Stimulated activated naive CD4-positive, alpha-beta T cell (primary cell): ENCODE measurements at regions not wholly inside any gene's neighbourhood (a gene's known extent, or its start where the extent isn't known, plus 50 kb on each side); places are given as distances from the start of the nearest gene placed in this dataset.

Source experiments
- DNase-seq, 6 experiments: peaks; one replicate each; lab custom pipeline; 2025; lab: John Stamatoyannopoulos, UW

DNA sequence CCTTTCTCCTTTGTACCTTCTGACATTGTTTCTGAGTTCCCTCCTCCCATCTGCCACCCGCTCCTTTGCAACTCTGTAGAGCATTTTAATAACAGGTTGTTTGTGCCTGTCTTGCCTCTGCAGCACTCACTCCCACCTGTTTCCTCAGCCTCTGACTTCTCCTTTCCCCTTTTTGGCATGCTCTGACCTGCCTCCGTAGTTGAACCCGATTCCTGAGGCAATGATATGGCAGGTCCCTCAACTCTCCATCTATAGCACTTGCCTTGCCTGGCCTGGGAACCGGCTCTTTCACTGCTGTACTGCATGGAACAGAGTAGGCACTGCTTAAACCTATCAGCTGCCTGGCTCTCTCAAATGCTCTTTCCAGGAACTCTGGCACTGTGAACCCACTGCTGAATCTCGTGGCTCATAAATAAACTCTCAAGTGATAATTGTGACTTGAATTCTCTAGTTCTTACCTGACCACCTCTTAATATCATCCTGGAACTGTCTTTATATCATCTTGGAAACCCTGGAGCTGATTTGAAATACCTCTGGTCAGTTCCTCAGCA lies 50.3 kb downstream of the UTRN start:
- DNase-seq, result peak in 1 of 6 experiments; percentile 22

DNA sequence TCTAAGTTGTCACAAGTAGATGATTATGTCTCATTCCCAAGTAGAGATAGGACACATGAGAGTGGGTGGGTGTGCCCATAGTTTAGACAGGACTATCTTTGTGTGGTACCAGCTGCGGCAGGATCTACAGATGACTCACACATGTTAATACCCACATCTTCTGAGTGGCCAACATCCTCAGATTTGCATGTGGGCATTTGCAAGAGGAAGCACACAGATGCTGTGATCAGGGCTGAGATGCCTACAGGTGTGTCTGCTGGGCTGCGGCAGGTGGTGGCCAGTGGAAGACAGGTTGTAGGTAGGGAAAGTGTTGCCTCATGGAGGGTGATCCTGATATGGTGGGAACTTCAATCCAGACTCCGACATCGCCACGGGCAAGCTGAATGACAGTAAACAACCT lies 50.8 kb downstream of the UTRN start:
- peak in 1 of 6 experiments; percentile 21 for DNase-seq

DNA sequence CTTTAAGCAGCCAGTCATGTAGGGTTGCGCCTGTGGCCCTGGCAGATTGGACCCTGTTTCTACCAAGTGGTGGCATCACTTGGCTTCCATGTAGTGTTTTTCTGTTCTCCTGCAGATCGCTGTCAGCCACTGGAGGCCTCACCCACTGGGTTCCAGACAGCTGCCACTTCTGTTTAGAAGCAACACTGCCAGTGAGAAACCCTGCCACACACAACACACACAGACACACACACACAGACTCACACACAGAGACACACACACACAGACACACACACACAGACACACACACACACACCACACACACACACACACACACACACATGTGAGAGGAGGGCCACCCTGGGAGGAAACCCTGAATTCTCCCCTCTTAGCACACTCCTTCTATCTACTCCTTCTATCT lies 51.8 kb downstream of the UTRN start:
- peak in 1 of 6 experiments; percentile 5 for DNase-seq

DNA sequence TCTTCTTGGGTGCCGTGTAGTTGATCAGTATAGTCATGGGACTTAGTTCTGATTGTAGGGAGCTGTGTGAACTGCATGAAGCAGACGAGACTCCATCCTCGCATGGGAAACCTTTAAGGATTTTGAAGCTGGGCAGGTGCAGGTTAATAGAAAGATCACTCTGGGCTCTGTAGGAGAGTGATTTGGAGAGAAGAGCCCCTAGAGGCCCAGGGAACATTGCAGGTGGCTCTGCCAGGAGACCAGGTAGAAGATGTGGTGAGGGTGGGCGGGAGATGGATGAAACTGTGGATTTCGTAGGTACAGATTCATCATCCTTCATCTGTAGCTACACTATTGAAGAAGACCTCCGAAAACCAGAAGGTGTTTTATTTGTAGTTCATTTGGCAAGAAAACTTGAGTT lies 53.3 kb downstream of the UTRN start:
- no peak for DNase-seq

DNA sequence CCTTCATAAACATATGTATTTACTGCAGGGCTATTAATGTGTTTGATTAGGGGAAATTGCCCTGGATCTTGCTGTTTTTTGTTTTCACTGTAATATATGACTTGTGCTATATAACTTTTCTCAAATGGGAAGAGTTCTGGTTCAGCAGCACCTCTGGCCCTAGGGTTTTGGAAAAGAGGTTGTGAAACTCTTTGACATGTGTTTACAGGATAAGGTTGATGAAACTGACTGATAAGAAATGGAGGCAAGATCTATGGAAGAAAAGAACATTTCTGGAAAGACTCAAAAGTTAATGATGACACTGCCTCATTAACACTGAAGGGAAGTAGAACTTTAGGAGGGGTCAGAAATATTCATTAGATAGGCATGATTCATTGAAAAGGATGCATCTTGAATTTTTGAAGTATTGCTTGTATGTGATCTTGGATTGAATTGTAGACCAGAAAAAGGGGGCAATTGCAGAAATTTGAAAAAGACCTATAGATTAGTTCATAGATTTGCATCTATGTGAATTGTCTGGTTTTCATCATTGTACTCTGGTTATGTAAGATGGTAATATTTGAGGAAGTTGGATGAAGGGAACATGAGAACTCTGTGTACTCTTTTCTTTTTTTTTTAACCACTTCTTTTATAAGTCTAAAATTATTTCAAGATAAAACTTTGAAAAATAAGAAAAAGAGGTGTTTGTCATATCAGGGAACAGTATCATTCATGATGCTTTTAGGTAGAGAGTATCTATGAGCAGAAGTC lies 54.0 kb downstream of the UTRN start:
- no peak for DNase-seq

DNA sequence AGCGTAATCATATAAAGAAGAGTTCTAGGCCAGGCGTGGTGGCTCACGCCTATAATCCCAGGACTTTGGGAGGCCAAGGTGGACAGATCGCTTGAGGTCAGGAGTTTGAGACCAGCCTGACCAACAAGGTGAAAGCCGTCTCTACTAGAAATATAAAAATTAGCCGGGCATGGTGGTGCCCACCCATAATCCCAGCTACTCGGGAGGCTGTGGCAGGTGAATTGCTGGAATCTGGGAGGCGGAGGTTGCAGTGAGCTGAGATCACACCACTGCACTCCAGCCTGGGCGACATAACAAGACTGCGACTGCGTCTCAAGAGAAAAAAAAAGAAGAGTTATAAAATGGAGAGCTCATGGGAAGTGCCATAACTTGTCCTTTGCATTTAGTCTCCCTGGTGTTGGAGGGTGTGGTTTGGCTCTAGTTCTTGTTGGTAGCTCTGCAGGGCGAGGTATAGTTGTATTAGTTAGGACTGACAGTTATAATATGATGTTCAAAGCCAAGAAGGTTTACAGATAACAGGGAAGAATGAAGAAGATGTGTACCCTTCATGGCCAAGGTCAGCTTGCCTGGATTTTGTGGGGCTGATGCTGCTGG lies 54.8 kb downstream of the UTRN start:
- no peak for DNase-seq

DNA sequence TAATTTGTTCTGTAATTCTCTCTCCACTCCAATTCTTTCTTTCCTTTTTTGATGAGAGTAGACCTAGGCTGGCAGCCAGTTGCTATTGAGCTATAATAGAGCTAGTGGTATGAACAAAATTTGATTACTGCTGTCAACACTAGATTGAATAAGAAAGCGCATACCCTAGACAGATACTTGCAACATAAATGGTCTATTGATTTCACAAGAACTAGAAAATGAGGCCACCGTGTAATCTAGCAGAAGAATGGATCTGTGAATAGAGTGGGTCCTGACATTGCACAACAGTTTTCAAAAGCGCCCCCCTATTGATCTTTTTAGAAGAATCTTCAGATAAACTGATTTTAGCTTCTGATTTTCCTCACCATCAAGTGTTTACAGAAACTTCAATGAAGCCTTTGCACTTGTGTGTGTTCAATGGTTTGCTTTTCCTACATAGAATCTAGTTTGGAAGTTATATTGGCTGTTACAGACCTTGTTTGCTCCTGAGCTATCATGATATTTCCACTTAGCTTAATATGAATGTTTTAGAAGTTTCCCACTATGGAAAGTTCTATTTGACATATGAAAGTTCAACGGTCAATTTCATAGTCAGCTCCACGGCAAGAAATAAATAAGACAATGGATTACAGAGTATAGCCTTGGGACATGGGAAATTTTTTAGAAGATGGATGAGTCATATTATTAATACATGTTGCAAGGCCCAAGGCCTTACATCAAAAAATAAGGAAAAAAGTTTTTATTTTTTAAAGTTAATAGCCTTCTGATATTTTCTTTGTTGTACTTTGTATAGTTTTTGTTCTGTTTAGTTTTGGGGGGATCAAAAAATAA lies 55.6 kb downstream of the UTRN start:
- no peak for DNase-seq

DNA sequence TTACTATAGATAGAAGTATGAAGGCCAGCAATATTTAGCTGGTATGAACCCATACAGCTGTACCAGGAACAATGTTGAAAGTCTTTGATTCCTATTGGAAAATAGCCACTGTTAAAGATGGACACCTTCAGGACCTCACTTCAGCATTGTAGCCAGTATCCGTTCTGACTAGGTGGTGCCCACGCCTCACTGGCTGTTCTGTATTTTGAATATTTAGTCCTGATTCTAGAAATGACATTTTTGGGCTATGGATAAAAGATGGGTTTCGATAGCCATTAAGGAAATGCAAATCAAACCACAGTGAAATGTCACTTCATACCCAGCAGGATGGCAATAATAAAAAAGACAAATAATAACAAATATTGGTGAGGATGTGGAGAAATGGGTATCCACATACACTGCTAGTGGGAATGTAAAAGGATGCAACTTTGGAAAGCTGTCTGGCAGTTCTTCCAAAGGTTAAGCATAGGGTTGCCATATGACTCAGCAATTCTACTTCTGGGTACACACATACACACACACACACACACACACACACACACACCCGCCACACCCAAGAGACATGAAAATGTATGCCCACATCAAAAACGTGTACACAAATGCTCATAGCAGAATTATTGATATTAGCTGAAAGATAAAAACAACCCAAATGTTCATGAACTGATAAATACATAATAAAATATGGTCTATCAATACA lies 56.8 kb downstream of the UTRN start:
- DNase-seq, result no peak

DNA sequence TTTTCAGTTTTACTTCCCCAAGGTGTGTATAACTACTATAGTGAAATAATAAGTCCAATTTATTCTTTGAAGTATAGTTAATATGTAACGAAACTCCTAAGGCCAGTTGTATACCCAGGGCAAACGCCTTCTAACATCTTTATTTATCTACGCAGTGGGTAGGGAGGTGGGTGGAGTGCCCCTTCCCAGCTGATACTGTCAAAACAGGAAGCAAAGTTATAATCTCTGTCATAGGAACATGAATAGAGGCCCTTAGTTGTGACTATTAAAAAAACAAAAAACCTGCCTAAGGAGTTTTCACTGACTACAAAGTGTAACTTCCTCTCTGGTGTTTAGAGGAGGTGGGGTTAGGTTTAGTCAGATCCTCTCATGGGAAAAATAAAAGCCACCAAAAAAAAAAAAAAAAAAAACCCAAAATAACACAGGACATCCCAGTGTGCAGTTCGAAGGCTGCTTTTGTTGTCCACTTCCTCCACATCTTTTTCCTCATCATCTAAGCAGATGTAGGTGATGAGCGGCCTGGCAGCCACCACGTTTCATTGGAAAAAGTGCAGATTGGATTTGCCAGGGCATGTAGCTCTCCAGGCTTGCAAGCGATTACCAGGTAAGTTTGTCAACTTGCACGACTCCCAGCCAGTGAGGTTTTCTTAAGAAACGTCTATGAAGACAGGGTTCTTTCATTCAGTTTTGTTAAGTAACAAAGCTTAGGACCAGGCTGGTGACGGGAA lies 58.7 kb downstream of the UTRN start:
- DNase-seq, result peak; percentile 9 to 90 (median 64)

DNA sequence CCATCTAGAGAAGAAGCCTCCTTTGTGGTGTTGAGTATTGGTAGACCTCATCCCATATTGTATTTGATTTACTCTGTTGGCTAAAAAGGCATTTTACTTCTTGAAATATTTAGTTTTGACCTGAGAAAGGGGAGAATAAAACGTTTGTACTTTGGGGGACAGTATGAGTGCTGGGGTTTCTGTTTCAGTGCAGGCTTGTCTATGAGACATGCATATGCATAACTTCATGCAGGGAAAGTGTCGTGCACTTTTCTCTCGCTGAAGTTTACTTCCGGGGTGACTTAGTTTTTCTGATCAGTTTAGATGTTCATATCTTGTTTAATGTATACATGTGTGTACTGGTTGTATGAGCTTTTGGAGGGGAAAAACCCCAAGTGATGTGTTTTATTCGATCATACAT lies 59.5 kb downstream of the UTRN start:
- peak in 4 of 6 experiments; percentile 8 to 58 (median 48) for DNase-seq

DNA sequence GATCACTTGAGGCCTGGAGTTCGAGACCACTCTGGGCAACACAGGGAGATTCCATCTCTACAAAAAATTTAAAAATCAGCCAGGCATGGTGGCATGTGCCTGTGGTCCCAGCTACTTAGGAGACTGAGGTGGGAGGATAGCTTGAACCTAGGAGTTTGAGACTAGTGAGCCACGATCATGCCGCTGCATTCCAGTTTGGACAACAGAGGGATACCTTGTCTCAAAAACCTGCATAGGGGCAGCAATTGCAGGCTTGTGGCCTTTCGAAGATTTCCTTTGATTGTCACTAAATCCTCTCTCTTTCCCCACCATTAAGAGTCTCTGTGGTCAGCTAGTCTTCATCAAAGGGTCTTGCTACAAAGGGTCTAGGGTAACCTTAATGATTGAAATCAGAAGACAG lies 60.3 kb downstream of the UTRN start:
- DNase-seq, result no peak

DNA sequence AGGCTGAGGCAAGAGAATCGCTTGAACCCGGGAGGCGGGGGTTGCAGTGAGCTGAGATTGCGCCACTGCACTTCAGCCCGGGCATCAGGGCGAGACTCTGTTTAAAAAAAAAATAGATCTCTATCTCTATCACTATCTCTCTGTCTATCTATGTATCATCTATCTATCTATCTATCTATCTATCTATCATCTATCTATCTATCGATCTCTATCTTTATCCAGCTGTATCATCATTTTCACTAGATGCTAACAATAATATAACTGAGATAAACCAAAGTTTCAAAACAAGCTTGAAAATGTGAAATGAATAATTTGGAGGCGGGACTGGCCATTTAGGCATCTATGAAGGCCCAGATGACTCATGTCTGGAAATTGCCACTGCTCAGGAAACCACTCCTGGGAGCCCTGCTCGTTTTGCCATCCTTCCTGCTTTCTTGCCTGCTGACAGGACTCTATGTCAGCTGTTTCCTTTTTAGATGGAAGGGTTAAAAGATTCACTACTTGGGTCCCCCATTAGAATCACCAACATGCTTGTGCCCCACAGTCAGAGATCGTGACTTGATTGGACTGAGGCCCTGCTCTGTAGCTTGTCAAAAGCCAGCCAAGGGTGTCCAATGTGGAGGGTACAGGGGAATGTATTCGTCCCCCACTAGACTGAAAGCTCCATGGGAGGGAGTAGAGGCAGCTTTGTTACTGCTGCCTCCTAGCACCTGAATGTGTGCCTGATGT lies 61.7 kb downstream of the UTRN start:
- no peak for DNase-seq

DNA sequence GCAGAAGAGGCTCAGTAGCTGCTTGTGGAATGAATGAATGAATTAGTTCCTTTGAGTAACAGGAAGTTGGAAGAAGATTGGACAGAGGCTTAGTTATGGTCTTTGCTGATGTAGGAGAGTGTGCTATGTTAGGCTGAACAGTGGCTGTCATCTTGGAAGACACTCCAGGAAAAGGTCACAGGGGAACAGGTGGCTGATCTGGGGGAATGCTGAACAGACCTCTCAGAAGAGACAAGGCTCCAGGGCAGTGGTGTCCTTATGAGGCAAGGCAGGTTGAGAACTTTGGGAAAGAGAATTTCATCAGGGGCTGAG lies 62.3 kb downstream of the UTRN start:
- DNase-seq, result no peak

DNA sequence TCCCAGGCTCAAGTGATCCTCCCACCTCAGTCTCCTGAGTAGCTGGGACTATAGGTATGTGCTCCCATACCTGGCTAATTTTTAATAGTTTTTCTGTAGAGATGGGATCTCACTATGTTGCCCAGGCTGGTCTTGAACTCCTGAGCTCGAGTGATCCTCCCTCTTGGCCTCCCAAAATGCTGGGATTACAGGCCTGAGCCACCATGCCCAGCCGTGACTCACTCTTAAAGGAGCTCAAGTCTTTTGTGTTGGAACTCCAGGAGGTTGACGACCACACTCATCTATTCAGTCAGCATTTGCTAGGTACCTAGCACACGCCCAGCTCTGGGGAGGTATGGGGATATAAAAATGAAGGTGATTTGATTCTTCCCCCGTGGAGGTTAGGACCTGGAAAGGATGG lies 62.8 kb downstream of the UTRN start:
- DNase-seq, result no peak

DNA sequence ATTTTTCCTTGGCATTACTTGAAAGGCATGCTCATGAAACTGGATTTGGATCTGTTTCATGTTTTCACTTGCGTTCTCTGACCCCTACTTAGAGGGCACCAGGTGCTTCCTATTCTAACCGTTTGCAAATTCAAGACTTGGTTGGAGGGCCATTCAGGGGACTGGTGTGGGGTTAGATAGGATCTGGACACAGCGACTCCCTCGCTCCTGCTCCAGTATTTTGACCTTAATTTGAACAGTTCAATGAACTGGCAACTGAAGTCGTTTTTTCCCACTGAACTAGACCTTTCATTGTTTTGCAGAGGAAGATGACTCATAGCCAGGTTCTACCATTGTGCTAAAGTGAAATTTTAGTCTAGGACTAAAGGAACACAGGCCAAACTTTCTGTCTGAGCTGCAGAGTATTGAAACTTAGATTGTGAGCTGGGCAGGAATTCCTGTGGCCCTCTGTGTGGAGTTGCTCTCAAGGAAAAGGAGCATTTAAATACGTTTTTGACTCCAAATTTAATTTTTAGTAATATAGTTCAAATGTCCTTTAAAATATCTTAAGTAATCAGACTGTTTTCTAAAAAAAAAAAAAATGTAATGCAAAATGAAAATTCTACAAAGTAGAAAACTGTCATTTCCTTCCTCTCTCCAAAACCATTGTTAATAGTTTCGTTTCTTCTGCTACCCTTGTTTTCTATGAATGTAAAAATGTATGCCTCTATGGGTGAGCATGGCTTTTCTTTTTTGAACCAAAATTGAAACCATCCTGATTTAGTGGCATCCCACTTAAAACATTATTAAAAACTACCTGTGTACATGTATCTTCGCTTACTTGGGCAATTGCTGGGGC lies 64.8 kb downstream of the UTRN start:
- peak in 3 of 6 experiments; percentile 24 to 50 (median 33) for DNase-seq

DNA sequence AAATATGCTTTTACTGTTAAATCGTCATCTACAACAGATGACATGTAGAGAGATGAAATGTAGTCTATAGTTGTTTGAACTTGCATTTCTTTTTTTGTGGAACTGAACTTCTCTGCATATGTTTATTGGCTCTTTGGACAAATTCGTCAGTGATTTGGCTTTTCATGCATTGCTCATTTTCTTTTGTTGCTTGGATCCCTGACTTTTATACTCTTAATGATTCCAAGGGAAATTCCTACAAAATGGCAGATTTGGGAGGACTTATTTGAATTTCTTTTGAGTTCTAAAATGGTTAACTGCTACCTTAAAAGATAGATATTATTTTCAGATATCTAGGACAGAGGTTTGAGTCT lies 65.4 kb downstream of the UTRN start:
- no peak for DNase-seq

DNA sequence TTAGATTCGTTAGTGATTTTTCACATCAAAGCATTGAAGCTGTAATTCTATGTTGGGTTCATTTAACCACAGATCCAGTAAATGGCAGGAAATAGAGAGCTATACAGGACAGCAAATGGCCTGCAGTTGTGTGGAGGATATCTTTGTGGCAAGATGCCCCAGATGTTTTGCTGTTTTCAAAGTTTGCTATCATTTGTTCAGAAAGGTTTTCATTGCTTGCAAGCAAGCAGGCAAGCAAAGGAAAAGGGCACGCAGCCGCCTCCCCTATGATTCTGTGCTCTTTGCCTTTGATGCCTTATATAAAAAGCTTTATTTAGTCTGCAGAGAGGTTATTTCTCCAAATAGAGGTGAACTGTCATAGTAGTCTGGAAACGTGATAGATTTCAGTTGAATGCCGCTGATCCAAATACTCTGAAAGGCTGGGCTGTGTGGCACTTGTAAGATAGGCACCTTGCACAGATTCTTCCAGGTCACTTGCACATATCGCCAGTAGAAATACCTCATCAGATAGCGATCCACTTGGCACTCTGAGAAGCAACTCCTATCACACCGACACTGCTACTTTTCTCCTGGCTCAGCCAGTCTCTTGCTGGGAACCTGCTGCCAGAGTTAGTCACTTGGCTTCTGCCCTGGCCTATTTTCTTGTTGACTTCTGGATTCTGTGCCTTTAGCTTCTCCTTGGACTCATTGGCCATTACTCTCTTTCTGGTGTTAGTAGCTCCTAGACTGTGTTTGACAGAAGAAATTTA lies 66.4 kb downstream of the UTRN start:
- peak in 3 of 6 experiments; percentile 36 to 39 (median 39) for DNase-seq

DNA sequence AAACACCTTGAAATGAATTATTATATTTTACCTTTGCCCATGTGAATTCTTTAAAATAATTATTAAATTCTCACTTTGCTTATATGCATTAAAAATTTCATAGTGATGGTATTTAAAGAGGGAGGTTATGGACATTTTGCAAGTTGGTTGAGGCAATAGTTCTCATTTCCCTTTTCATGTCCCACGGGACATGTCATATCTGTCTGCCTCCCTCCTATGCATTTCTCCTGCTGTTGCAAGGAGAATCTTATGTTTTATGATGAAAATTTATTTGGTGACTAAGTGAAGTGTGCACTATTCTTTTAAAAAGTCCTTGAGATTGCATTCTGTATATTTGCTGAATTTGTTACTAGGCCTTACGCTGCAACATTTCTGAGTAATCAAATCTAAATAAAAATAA lies 67.2 kb downstream of the UTRN start:
- no peak for DNase-seq

DNA sequence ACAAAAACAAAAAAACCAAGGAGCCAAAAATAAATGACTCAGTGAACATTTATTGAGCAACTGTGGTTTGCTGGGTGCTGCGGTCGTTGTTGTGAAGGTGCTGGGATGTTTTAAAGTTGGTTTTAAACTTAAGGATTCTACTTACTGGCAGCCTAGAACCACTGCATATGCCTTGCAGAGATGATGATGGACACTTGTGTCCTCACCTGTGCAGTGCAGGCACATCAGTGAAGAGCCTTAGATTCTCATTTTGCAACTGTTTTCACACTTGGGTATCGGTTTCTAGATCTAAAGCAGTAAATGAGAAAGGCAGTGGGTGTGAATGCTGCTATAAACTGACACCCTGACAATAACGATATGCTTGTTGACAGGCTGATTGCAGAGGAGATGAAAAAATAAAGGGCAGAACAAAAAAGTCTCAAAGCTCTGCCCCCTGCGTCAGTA lies 68.8 kb downstream of the UTRN start:
- DNase-seq, result peak in 1 of 6 experiments; percentile 10
